GM23338 (cell line): ENCODE measurements at regions not wholly inside any gene's neighbourhood (a gene's known extent, or its start where the extent isn't known, plus 50 kb on each side); places are given as distances from the start of the nearest gene placed in this dataset.

ENCODE experiments used
- ATAC-seq: fragments of 200-7000 bp; cut with Tn5 transposase; 3 replicates; pipeline ENCODE4 v1.9.1; 2020
- DNase-seq: peaks from one replicate; pipeline ENCODE4 v3.0.0-alpha.2; 2015; ENCODE audit warnings: low spot score
- H2AFZ ChIP-seq: fragments of 200-600 bp; sonication (generic); 2 replicates; pipeline ENCODE4 v1.8.0; 2016; ENCODE audit warnings: antibody characterized with exemption, mild to moderate bottlenecking, moderate library complexity
- H3F3A ChIP-seq: fragments of 200-600 bp; sonication (generic); replicated peaks from 2 replicates; pipeline ENCODE4 v1.8.0; 2017; ENCODE audit warnings: antibody characterized with exemption, mixed run types, low read depth
- H3K27ac ChIP-seq: fragments of 200-600 bp; sonication (generic); 2 replicates; pipeline ENCODE4 v1.6.1; 2016; ENCODE audit warnings: low read depth
- H3K27me3 ChIP-seq: fragments of 200-600 bp; sonication (generic); 2 replicates; pipeline ENCODE4 v1.8.0; 2016; ENCODE audit warnings: mild to moderate bottlenecking, mixed run types, moderate library complexity; ENCODE audit not compliant: insufficient read depth
- H3K36me3 ChIP-seq: fragments of 200-600 bp; sonication (generic); 2 replicates; pipeline ENCODE4 v1.8.0; 2016; ENCODE audit warnings: mild to moderate bottlenecking; ENCODE audit not compliant: insufficient read depth
- H3K4me1 ChIP-seq: fragments of 200-600 bp; sonication (generic); 2 replicates; pipeline ENCODE4 v1.8.0; 2016; ENCODE audit warnings: mild to moderate bottlenecking, moderate library complexity; ENCODE audit not compliant: insufficient read depth
- H3K4me2 ChIP-seq: fragments of 200-600 bp; sonication (generic); 2 replicates; pipeline ENCODE4 v1.7.1; 2017; ENCODE audit warnings: mixed run types
- H3K4me3 ChIP-seq: fragments of 200-600 bp; sonication (generic); 2 replicates; pipeline ENCODE4 v1.6.1; 2016; ENCODE audit warnings: mixed run types
- H3K79me2 ChIP-seq: fragments of 200-600 bp; sonication (generic); replicated peaks from 2 replicates; pipeline ENCODE4 v1.8.0; 2017; ENCODE audit warnings: mild to moderate bottlenecking; ENCODE audit not compliant: insufficient read depth
- H3K9me2 ChIP-seq: fragments of 200-600 bp; sonication (generic); 2 replicates; pipeline ENCODE4 v1.8.0; 2017; ENCODE audit not compliant: insufficient read depth
- H4K20me1 ChIP-seq: fragments of 200-600 bp; sonication (generic); replicated peaks from 2 replicates; pipeline ENCODE4 v1.8.0; 2017; ENCODE audit warnings: mild to moderate bottlenecking; ENCODE audit not compliant: insufficient read depth
- H3K27ac Mint-ChIP-seq: 2 replicates; pipeline ENCODE4 v1.8.0; 2020; ENCODE audit warnings: inconsistent platforms, mild to moderate bottlenecking, moderate library complexity, mixed read lengths
- H3K27me3 Mint-ChIP-seq: 3 replicates; pipeline ENCODE4 v1.8.0; 2022; ENCODE audit warnings: low read depth, mild to moderate bottlenecking, moderate library complexity, mixed read lengths, inconsistent platforms; ENCODE audit not compliant: insufficient read depth, poor library complexity
- H3K36me3 Mint-ChIP-seq: 3 replicates; pipeline ENCODE4 v1.8.0; 2021; ENCODE audit warnings: low read depth, mild to moderate bottlenecking, inconsistent platforms, moderate library complexity, mixed read lengths
- H3K4me1 Mint-ChIP-seq: 3 replicates; pipeline ENCODE4 v1.8.0; 2020; ENCODE audit warnings: mild to moderate bottlenecking, inconsistent platforms, mixed read lengths
- H3K4me3 Mint-ChIP-seq: 3 replicates; pipeline ENCODE4 v1.8.0; 2021; ENCODE audit warnings: moderate library complexity, mild to moderate bottlenecking, inconsistent platforms, mixed read lengths
- H3K9me3 Mint-ChIP-seq: 3 replicates; pipeline ENCODE4 v1.8.0; 2020; ENCODE audit warnings: moderate library complexity, mild to moderate bottlenecking, inconsistent platforms, mixed read lengths
- CREB1 ChIP-seq: fragments of 250-450 bp; sonication (Bioruptor Pico); IDR thresholded peaks from 2 replicates; pipeline ENCODE4 v1.5.0; 2020; ENCODE audit warnings: low read depth, mild to moderate bottlenecking, moderate library complexity
- ETS1 ChIP-seq: IDR thresholded peaks from 2 replicates; pipeline ENCODE4 v1.6.1; 2016; ENCODE audit warnings: antibody characterized with exemption
- EZH2 ChIP-seq: fragments of 200-600 bp; sonication (generic); IDR thresholded peaks from one replicate; pipeline ENCODE4 v1.8.0; 2017; ENCODE audit warnings: antibody characterized with exemption, mild to moderate bottlenecking, low read depth; ENCODE audit not compliant: unreplicated experiment
- EZH2phosphoT487 ChIP-seq: fragments of 200-600 bp; sonication (generic); IDR thresholded peaks from one replicate; pipeline ENCODE4 v1.8.1; 2018; ENCODE audit warnings: antibody characterized with exemption; ENCODE audit not compliant: unreplicated experiment
- JUNB ChIP-seq: IDR thresholded peaks from one replicate; pipeline ENCODE4 v1.6.1; 2016; ENCODE audit warnings: antibody characterized with exemption; ENCODE audit not compliant: unreplicated experiment
- NANOG ChIP-seq: IDR thresholded peaks from 2 replicates; pipeline ENCODE4 v1.6.1; 2016; ENCODE audit warnings: antibody characterized with exemption, borderline replicate concordance
- POLR2AphosphoS5 ChIP-seq: IDR thresholded peaks from 2 replicates; pipeline ENCODE4 v1.6.1; 2016; ENCODE audit warnings: antibody characterized with exemption, low read depth
- REST ChIP-seq: IDR thresholded peaks from one replicate; pipeline ENCODE4 v1.6.1; 2018; ENCODE audit warnings: antibody characterized with exemption; ENCODE audit not compliant: unreplicated experiment
- STAT1 ChIP-seq: IDR thresholded peaks from one replicate; pipeline ENCODE4 v1.6.1; 2016; ENCODE audit warnings: antibody characterized with exemption; ENCODE audit not compliant: unreplicated experiment
- ZNF114 ChIP-seq: fragments of 250-450 bp; sonication (Bioruptor Pico); IDR thresholded peaks from 2 replicates; pipeline ENCODE4 v1.5.0; 2020; ENCODE audit warnings: mild to moderate bottlenecking, moderate library complexity
- ZNF331 ChIP-seq: fragments of 250-450 bp; sonication (Bioruptor Pico); IDR thresholded peaks from 2 replicates; pipeline ENCODE4 v1.5.0; 2020; ENCODE audit warnings: low read depth, mild to moderate bottlenecking, moderate library complexity
- ZNF462 ChIP-seq: fragments of 250-450 bp; sonication (Bioruptor Pico); IDR thresholded peaks from 2 replicates; pipeline ENCODE4 v1.5.0; 2020; ENCODE audit warnings: mild to moderate bottlenecking, moderate library complexity

- TF ChIP-seq ZNF462 (CRISPR knock-in tag) = no peak
Observed at GRCh38 chr22:19641983-19642451, 72.3 kb upstream of the SEPTIN5 start (continued).

DNA sequence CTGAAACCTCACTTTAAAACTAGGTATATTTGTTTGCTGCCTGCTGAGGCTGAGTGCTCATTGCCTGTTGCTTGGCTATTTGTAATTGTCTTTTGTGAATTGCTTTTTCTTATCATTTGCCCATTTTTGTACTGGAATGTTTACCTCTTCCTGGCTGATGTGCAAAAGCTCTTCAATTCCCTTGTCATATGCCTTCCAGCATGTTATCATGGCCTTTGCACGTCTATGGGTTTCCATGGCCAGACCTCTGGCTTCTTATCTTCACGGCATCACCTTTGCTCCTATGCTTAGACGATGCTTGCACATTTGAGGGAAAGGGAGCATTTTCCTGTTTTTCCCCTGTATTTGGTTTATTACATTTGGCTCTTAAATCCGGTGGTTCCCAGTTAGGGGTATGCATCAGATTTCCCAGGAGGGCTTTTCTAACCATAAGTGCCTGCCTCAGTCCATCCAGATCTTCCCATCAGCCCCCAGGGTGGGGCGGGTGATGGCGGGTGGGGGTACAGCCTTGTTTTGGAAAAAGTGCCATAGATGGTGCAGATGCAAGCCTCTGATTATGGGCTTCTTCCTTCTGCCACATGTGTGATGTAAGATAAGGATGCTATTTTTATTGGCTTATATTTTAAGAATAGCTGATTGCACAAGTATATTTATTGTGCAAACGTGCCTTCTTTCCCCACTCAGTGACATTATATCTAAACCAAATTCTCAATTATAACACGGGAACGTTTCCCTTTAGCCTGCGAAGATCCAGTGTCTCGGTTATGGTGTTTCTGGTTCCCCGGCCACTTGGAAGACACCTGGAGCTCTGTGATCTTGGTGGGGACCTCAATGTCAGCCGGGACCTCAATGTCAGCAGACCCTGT is 70.6 kb upstream of the SEPTIN5 start:
- no peaks in the 10 kb centered on the region for H4K20me1 ChIP-seq
- Mint-ChIP-seq H3K9me3 (peaks cover 17% of the 10 kb centered on the region), H3K36me3 (peaks cover 16% of the 10 kb centered on the region), H3K27me3 (no peaks in the 10 kb centered on the region), H3K27ac (no peak overlapping the region), H3K4me3 (no peak overlapping the region), H3K4me1 (peaks cover 15% of the 10 kb centered on the region)
- no peaks in the 10 kb centered on the region; the same call in 1 of the 2 replicates for H3K4me1 ChIP-seq
- no peaks in the 10 kb centered on the region for H3F3A ChIP-seq
- no peak overlapping the region for H3K4me2 ChIP-seq
- no peaks in the 10 kb centered on the region for H3K27me3 ChIP-seq
- H3K27ac ChIP-seq = no peak overlapping the region
- DNase-seq (no peak), ATAC-seq (no peak)
- no peak overlapping the region for H2AFZ ChIP-seq
- no peaks in the 10 kb centered on the region for H3K9me2 ChIP-seq
- peaks cover 5% of the 10 kb centered on the region; the same call in 1 of the 2 replicates for H3K36me3 ChIP-seq
- no peaks in the 10 kb centered on the region for H3K79me2 ChIP-seq
- no peak overlapping the region for H3K4me3 ChIP-seq
- no peak for TF ChIP-seq NANOG
- no peak for TF ChIP-seq ETS1
- TF ChIP-seq CREB1 (CRISPR knock-in tag) = no peak
- TF ChIP-seq EZH2phosphoT487 = no peak
- no peak for TF ChIP-seq STAT1
- no peak for TF ChIP-seq JUNB
- no peak for TF ChIP-seq POLR2AphosphoS5
- TF ChIP-seq REST = no peak
- no peak for TF ChIP-seq ZNF331 (CRISPR knock-in tag)
- no peak for TF ChIP-seq ZNF114
- TF ChIP-seq EZH2 = no peak
